WTC11 (cell line): ENCODE measurements at regions not wholly inside any gene's neighbourhood (a gene's known extent, or its start where the extent isn't known, plus 50 kb on each side); places are given as distances from the start of the nearest gene placed in this dataset.

Source experiments
- ATAC-seq: fragments of 200-7000 bp; cut with Tn5 transposase; 2 replicates; pipeline ENCODE4 v1.10.0; 2021; ENCODE audit warnings: mild to moderate bottlenecking, moderate library complexity
- CTCF ChIA-PET: fragments of 300-600 bp; sonication (Branson Sonifier 250); formaldehyde crosslinking; loops from one replicate; lab custom pipeline; 2021; ENCODE audit warnings: antibody characterized with exemption; lab: Charles Lee
- POLR2A ChIA-PET: fragments of 350-600 bp; sonication (Branson Sonifier 250); formaldehyde crosslinking; loops from one replicate; lab custom pipeline; 2021; ENCODE audit warnings: antibody characterized with exemption; lab: Charles Lee
- DNase-seq: peaks from one replicate; pipeline ENCODE4 v3.0.0; 2021; ENCODE audit warnings: low spot score
- H3K27ac Mint-ChIP-seq: 2 replicates; pipeline ENCODE4 v1.8.0; 2021; ENCODE audit warnings: mixed read lengths
- H3K27me3 Mint-ChIP-seq: 2 replicates; pipeline ENCODE4 v1.8.0; 2021; ENCODE audit warnings: low read depth, mild to moderate bottlenecking, moderate library complexity, mixed read lengths
- H3K36me3 Mint-ChIP-seq: 2 replicates; pipeline ENCODE4 v1.8.0; 2021; ENCODE audit warnings: mixed read lengths
- H3K4me1 Mint-ChIP-seq: 2 replicates; pipeline ENCODE4 v1.8.0; 2022; ENCODE audit warnings: mixed read lengths
- H3K4me3 Mint-ChIP-seq: 2 replicates; pipeline ENCODE4 v1.8.0; 2021; ENCODE audit warnings: mild to moderate bottlenecking, moderate library complexity, mixed read lengths
- H3K9me3 Mint-ChIP-seq: 2 replicates; pipeline ENCODE4 v1.8.0; 2021; ENCODE audit warnings: mixed read lengths
- AFF4 ChIP-seq: sonication (generic); formaldehyde crosslinking; IDR thresholded peaks from 2 replicates; pipeline ENCODE4 v1.8.1; 2023; ENCODE audit warnings: mild to moderate bottlenecking, missing genetic modification reagents, borderline replicate concordance
- ATF1 ChIP-seq: sonication (generic); formaldehyde crosslinking; IDR thresholded peaks from 2 replicates; pipeline ENCODE4 v1.8.1; 2023; ENCODE audit warnings: mild to moderate bottlenecking, moderate library complexity, missing genetic modification reagents
- E2F4 ChIP-seq: sonication (generic); formaldehyde crosslinking; IDR thresholded peaks from 2 replicates; pipeline ENCODE4 v1.8.1; 2022; ENCODE audit warnings: low read depth, mild to moderate bottlenecking, moderate library complexity, missing genetic modification reagents, borderline replicate concordance
- ELF4 ChIP-seq: sonication (generic); formaldehyde crosslinking; IDR thresholded peaks from 2 replicates; pipeline ENCODE4 v1.8.1; 2022; ENCODE audit warnings: low read depth, mild to moderate bottlenecking, moderate library complexity, missing genetic modification reagents
- FOXJ3 ChIP-seq: sonication (generic); formaldehyde crosslinking; IDR thresholded peaks from 2 replicates; pipeline ENCODE4 v1.9.0; 2021; ENCODE audit warnings: missing genetic modification reagents, mild to moderate bottlenecking, borderline replicate concordance
- GABPB1 ChIP-seq: sonication (generic); formaldehyde crosslinking; IDR thresholded peaks from 2 replicates; pipeline ENCODE4 v1.8.1; 2023; ENCODE audit warnings: mild to moderate bottlenecking, missing genetic modification reagents
- HMGXB4 ChIP-seq: sonication (generic); formaldehyde crosslinking; IDR thresholded peaks from 2 replicates; pipeline ENCODE4 v1.8.1; 2023; ENCODE audit warnings: mild to moderate bottlenecking, moderate library complexity, missing genetic modification reagents
- IRF1 ChIP-seq: sonication (generic); formaldehyde crosslinking; IDR thresholded peaks from 2 replicates; pipeline ENCODE4 v1.8.0; 2023; ENCODE audit warnings: missing genetic modification reagents
- NFATC4 ChIP-seq: fragments of 250-450 bp; sonication (Bioruptor Pico); IDR thresholded peaks from 2 replicates; pipeline ENCODE4 v1.9.0; 2021; ENCODE audit warnings: mild to moderate bottlenecking
- NFYB ChIP-seq: sonication (generic); formaldehyde crosslinking; conservative IDR thresholded peaks from 2 replicates; pipeline ENCODE4 v1.8.0; 2022; ENCODE audit warnings: low read depth, missing genetic modification reagents
- NR2C2 ChIP-seq: sonication (generic); formaldehyde crosslinking; IDR thresholded peaks from 2 replicates; pipeline ENCODE4 v1.8.0; 2022; ENCODE audit warnings: mild to moderate bottlenecking, missing genetic modification reagents
- PRDM15 ChIP-seq: sonication (generic); formaldehyde crosslinking; IDR thresholded peaks from 2 replicates; pipeline ENCODE4 v1.8.0; 2022; ENCODE audit warnings: missing genetic modification reagents
- ZNF121 ChIP-seq: sonication (generic); formaldehyde crosslinking; IDR thresholded peaks from 2 replicates; pipeline ENCODE4 v1.8.0; 2023; ENCODE audit warnings: missing genetic modification reagents
- ZNF423 ChIP-seq: fragments of 250-450 bp; sonication (Bioruptor Pico); IDR thresholded peaks from 2 replicates; pipeline ENCODE4 v2.1.2; 2022; ENCODE audit warnings: mild to moderate bottlenecking, moderate library complexity

- TF ChIP-seq PRDM15 (no peak), NR2C2 (no peak), IRF1 (CRISPR knock-in tag) (no peak), ATF1 (CRISPR knock-in tag) (no peak), ZNF423 (CRISPR knock-in tag) (no peak), GABPB1 (no peak), NFATC4 (CRISPR knock-in tag) (no peak)
- TF ChIP-seq, all 79 proteins: peak for 0
These were observed 183.6 kb downstream of the IRF8 start (continued) for GRCh38 chr16:86082418-86083030.

- Mint-ChIP-seq H3K36me3 (no peaks in the 10 kb centered on the region), H3K4me3 (no peak overlapping the region), H3K27me3 (no peaks in the 10 kb centered on the region), H3K27ac (no peak overlapping the region), H3K4me1 (peaks cover 6% of the 10 kb centered on the region), H3K9me3 (no peaks in the 10 kb centered on the region)
- ChIA-PET POLR2A (no interaction called here), CTCF (interaction anchor here (2.0 to 2.3 kb wide), 2 partner anchors 11 to 35 kb away, joined by 5 to 7 read pairs; no protein-coding TSS in a partner anchor)
- ATAC-seq (no peak), DNase-seq (no peak)
- TF ChIP-seq NFYB (no peak), HMGXB4 (CRISPR knock-in tag) (no peak), E2F4 (CRISPR knock-in tag) (no peak), AFF4 (CRISPR knock-in tag) (no peak), ZNF121 (CRISPR knock-in tag) (no peak), FOXJ3 (CRISPR knock-in tag) (no peak), ELF4 (CRISPR knock-in tag) (no peak)
These were observed 184.5 kb downstream of the IRF8 start for GRCh38 chr16:86083382-86084002.
